BE2C (cell line): ENCODE measurements at regions not wholly inside any gene's neighbourhood (a gene's known extent, or its start where the extent isn't known, plus 50 kb on each side); places are given as distances from the start of the nearest gene placed in this dataset.
A peak's percentile ranks its signal among the peaks of the same experiment; 100 is the strongest.

Source experiments
- DNase-seq: peaks from one replicate; pipeline ENCODE4 v3.0.0-alpha.2; 2020
- H3K27me3 ChIP-seq: fragments of 250-450 bp; sonication (Bioruptor Pico); 2 replicates; pipeline ENCODE4 v1.5.1; 2020; ENCODE audit warnings: mild to moderate bottlenecking
- H3K36me3 ChIP-seq: fragments of 250-450 bp; sonication (Bioruptor Pico); 2 replicates; pipeline ENCODE4 v1.5.1; 2020; ENCODE audit warnings: mild to moderate bottlenecking
- H3K4me1 ChIP-seq: fragments of 250-450 bp; sonication (Bioruptor Pico); 2 replicates; pipeline ENCODE4 v1.5.1; 2020
- H3K4me3 ChIP-seq: 2 replicates; pipeline ENCODE4 v1.5.1; 2011; ENCODE audit warnings: low read depth, low read length
- H3K9me3 ChIP-seq: fragments of 250-450 bp; sonication (Bioruptor Pico); 2 replicates; pipeline ENCODE4 v1.5.1; 2020
- CTCF ChIP-seq: IDR thresholded peaks from 2 replicates; pipeline ENCODE4 v1.5.1; 2012; ENCODE audit warnings: mild to moderate bottlenecking, low read depth, low read length

DNA sequence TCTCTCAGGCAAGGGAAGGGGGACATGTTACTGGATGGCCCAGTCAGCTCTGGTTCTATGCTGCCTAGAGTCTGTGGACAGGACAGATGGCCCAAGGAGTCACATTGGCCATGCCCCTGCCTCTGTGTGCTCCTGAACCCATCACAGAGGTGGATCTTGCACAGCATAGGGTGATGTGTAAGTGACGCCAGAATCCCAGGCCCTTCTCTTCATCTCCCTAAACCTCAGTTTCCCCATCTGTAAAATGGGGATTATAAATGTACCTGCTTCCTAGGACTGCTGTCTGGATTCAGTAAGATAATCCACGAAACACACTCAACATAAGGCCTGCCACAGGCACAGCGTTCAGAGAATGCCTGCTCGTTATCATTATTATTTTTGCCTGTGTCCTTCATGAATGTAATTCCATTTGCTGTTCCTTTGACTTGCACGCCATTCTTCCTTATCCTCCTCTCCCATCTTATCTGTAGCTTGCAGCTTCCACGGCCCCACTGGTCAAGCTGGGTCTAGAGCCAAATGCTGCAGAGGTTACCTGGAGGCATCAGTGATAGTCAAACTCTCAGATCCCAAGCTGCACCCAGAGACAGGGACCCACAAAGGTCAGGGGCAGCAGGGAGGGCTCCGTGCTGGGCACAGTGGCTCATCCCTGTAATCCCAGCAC lies 207.0 kb downstream of the MN1 start:
- Histone ChIP-seq H3K4me3 (no peak overlapping the region), H3K9me3 (peaks cover 3% of the 10 kb centered on the region; the same call in 1 of the 2 replicates), H3K27me3 (no peaks in the 10 kb centered on the region), H3K4me1 (no peaks in the 10 kb centered on the region), H3K36me3 (no peaks in the 10 kb centered on the region)
- TF ChIP-seq CTCF, result no peak
- no peak for DNase-seq

- Histone ChIP-seq H3K4me1 (no peaks in the 10 kb centered on the region), H3K36me3 (no peaks in the 10 kb centered on the region), H3K9me3 (peaks cover 3% of the 10 kb centered on the region; the same call in 1 of the 2 replicates), H3K27me3 (no peaks in the 10 kb centered on the region), H3K4me3 (no peak overlapping the region)
- no peak for TF ChIP-seq CTCF
- DNase-seq, result no peak
Measured at GRCh38 chr22:27596133-27596870, 205.3 kb downstream of the MN1 start.

GRCh38 chr22:27597703-27598444 lies 203.7 kb downstream of the MN1 start:
- no peaks in the 10 kb centered on the region for H3K36me3 ChIP-seq
- H3K4me1 ChIP-seq, result no peaks in the 10 kb centered on the region
- H3K9me3 ChIP-seq, result peaks cover 3% of the 10 kb centered on the region; the same call in 1 of the 2 replicates
- TF ChIP-seq CTCF, result peak; percentile 32; the same call in 1 of the 2 replicates
- H3K4me3 ChIP-seq, result no peak overlapping the region
- DNase-seq, result peak; percentile 45
- H3K27me3 ChIP-seq, result no peaks in the 10 kb centered on the region

GRCh38 chr22:27598792-27599191 lies 202.8 kb downstream of the MN1 start:
- no peaks in the 10 kb centered on the region for H3K36me3 ChIP-seq
- DNase-seq, result no peak
- peaks cover 3% of the 10 kb centered on the region; the same call in 1 of the 2 replicates for H3K9me3 ChIP-seq
- no peak overlapping the region for H3K4me3 ChIP-seq
- H3K4me1 ChIP-seq, result no peaks in the 10 kb centered on the region
- no peaks in the 10 kb centered on the region for H3K27me3 ChIP-seq
- no peak for TF ChIP-seq CTCF

- H3K4me1 ChIP-seq, result no peaks in the 10 kb centered on the region
- H3K36me3 ChIP-seq, result no peaks in the 10 kb centered on the region
- no peak for DNase-seq
- peaks cover 3% of the 10 kb centered on the region; the same call in 1 of the 2 replicates for H3K9me3 ChIP-seq
- no peaks in the 10 kb centered on the region for H3K27me3 ChIP-seq
- no peak overlapping the region for H3K4me3 ChIP-seq
- no peak for TF ChIP-seq CTCF
Measured at GRCh38 chr22:27601195-27601594, 200.4 kb downstream of the MN1 start.
